Mesendoderm (in vitro differentiated cells): ENCODE measurements at regions not wholly inside any gene's neighbourhood (a gene's known extent, or its start where the extent isn't known, plus 50 kb on each side); places are given as distances from the start of the nearest gene placed in this dataset.

Source experiments
- DNase-seq: peaks from one replicate; pipeline ENCODE4 v3.0.0; 2013
- H2AK5ac ChIP-seq: 2 replicates; pipeline ENCODE4 v1.6.1; 2013; ENCODE audit warnings: low read length, inconsistent platforms
- H2BK120ac ChIP-seq: 2 replicates; pipeline ENCODE4 v1.6.1; 2013; ENCODE audit warnings: low read depth, mild to moderate bottlenecking, low read length, moderate library complexity, mixed read lengths
- H2BK15ac ChIP-seq: replicated peaks from 2 replicates; pipeline ENCODE4 v1.6.1; 2013; ENCODE audit warnings: low read depth, mild to moderate bottlenecking, moderate library complexity
- H2BK5ac ChIP-seq: 2 replicates; pipeline ENCODE4 v1.6.1; 2013; ENCODE audit warnings: low read length, inconsistent platforms
- H3K18ac ChIP-seq: 2 replicates; pipeline ENCODE4 v1.6.1; 2013; ENCODE audit warnings: mild to moderate bottlenecking, low read length, mixed read lengths
- H3K23ac ChIP-seq: one replicate; pipeline ENCODE4 v1.6.1; 2013; ENCODE audit warnings: low read length
- H3K27ac ChIP-seq: 2 replicates; pipeline ENCODE4 v1.5.1; 2013; ENCODE audit warnings: low read depth, mild to moderate bottlenecking, inconsistent platforms, low read length, moderate library complexity
- H3K27me3 ChIP-seq: 2 replicates; pipeline ENCODE4 v1.6.1; 2013; ENCODE audit warnings: low read length, control low read depth, mild to moderate bottlenecking, inconsistent platforms; ENCODE audit not compliant: insufficient read depth, poor library complexity
- H3K36me3 ChIP-seq: 2 replicates; pipeline ENCODE4 v1.6.1; 2013; ENCODE audit warnings: low read length, inconsistent platforms; ENCODE audit not compliant: control insufficient read depth, insufficient read depth
- H3K4ac ChIP-seq: one replicate; pipeline ENCODE4 v1.6.1; 2013; ENCODE audit warnings: low read depth, mild to moderate bottlenecking, low read length, moderate library complexity
- H3K4me1 ChIP-seq: 2 replicates; pipeline ENCODE4 v1.6.1; 2013; ENCODE audit warnings: low read depth, low read length, inconsistent platforms; ENCODE audit not compliant: control insufficient read depth
- H3K4me2 ChIP-seq: 2 replicates; pipeline ENCODE4 v1.6.1; 2013; ENCODE audit warnings: low read length
- H3K4me3 ChIP-seq: 2 replicates; pipeline ENCODE4 v1.5.1; 2013; ENCODE audit warnings: mild to moderate bottlenecking, low read length
- H3K56ac ChIP-seq: one replicate; pipeline ENCODE4 v1.6.1; 2013; ENCODE audit warnings: low read length
- H3K79me1 ChIP-seq: 2 replicates; pipeline ENCODE4 v1.6.1; 2013; ENCODE audit warnings: low read length, inconsistent platforms
- H3K79me2 ChIP-seq: 2 replicates; pipeline ENCODE4 v1.6.1; 2013; ENCODE audit warnings: mild to moderate bottlenecking, low read length; ENCODE audit not compliant: control insufficient read depth, insufficient read depth
- H3K9ac ChIP-seq: 2 replicates; pipeline ENCODE4 v1.6.1; 2013; ENCODE audit warnings: low read length, inconsistent platforms
- H4K5ac ChIP-seq: one replicate; pipeline ENCODE4 v1.6.1; 2013; ENCODE audit warnings: low read length
- H4K8ac ChIP-seq: one replicate; pipeline ENCODE4 v1.6.1; 2013; ENCODE audit warnings: low read depth, mild to moderate bottlenecking, control low read depth, low read length, moderate library complexity
- WGBS: extraction: QIAGEN DNeasy Blood & Tissue Kit; methylation state at CpG from one replicate; pipeline ENCODE4 v1.1.7; 2013; ENCODE audit warnings: low lambda C conversion rate, missing lambda C conversion rate; ENCODE audit not compliant: insufficient coverage; ENCODE audit errors: extremely low coverage; 5-methylcytosine and 5-hydroxymethylcytosine counted together

DNA sequence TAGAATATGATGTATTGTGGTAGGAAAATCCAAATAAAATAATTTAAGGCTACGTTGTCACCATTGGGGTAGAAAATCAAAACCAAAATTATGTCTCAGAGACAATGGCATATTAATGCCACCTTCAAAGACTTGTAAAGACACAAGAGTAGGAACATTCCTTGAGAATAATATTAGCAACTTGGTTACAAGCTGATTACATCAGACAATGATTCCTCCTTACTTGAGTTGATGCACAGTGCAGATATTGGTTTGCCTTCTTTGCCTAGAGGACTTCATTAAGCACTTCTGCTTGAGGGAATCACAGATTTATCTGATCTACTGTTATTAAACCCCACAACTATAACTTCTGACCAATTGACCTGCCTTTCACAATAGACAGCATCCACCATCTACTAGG, 500.2 kb downstream of the CDH9 start:
- no peaks in the 10 kb centered on the region for H3K79me1 ChIP-seq
- no peaks in the 10 kb centered on the region for H3K79me2 ChIP-seq
- H3K18ac ChIP-seq, result no peak overlapping the region
- H3K4me3 ChIP-seq, result no peak overlapping the region
- no peak overlapping the region for H2AK5ac ChIP-seq
- no peak overlapping the region for H4K8ac ChIP-seq
- H3K4me1 ChIP-seq, result no peaks in the 10 kb centered on the region
- no peak overlapping the region for H3K4me2 ChIP-seq
- DNase-seq, result no peak
- no peak overlapping the region for H2BK120ac ChIP-seq
- no peak overlapping the region for H3K27ac ChIP-seq
- no peak overlapping the region for H4K5ac ChIP-seq
- no peak overlapping the region for H3K4ac ChIP-seq
- H3K23ac ChIP-seq, result no peak overlapping the region
- no peaks in the 10 kb centered on the region for H3K27me3 ChIP-seq
- no CpG with 5 or more reads among the region's 1 CpG for WGBS
- no peak overlapping the region for H3K56ac ChIP-seq
- H2BK15ac ChIP-seq, result no peak overlapping the region
- H3K9ac ChIP-seq, result no peak overlapping the region
- H2BK5ac ChIP-seq, result no peak overlapping the region
- no peaks in the 10 kb centered on the region for H3K36me3 ChIP-seq

DNA sequence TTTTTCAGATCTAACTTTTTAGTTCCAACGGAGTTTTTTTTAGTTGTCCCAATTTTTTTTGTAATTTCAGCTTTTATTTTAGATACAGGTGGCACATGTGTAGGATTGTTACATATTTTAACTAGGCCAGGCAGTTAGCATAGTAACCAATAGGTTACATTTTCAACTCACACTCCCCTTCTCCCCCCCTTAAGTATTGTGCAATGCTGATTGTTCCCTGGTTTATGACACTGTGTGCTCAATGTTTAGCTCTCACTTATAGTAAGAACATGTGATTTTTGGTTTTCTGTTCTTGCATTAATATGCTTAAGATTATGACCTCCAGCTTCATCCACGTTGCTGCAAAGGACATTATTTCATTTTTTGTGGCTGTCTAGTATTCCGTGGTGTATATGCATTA, 503.2 kb downstream of the CDH9 start:
- Histone ChIP-seq H3K4me1 (no peaks in the 10 kb centered on the region), H2BK15ac (no peak overlapping the region), H2AK5ac (no peak overlapping the region), H3K9ac (no peak overlapping the region), H2BK5ac (no peak overlapping the region), H3K36me3 (no peaks in the 10 kb centered on the region), H3K4me3 (no peak overlapping the region), H3K23ac (no peak overlapping the region), H3K4ac (no peak overlapping the region), H2BK120ac (no peak overlapping the region), H3K79me2 (no peaks in the 10 kb centered on the region), H4K8ac (no peak overlapping the region), H4K5ac (no peak overlapping the region), H3K79me1 (no peaks in the 10 kb centered on the region), H3K56ac (no peak overlapping the region), H3K27me3 (no peaks in the 10 kb centered on the region), H3K27ac (no peak overlapping the region), H3K18ac (no peak overlapping the region), H3K4me2 (no peak overlapping the region)
- no CpG with 5 or more reads among the region's 3 CpGs for WGBS
- DNase-seq, result no peak

DNA sequence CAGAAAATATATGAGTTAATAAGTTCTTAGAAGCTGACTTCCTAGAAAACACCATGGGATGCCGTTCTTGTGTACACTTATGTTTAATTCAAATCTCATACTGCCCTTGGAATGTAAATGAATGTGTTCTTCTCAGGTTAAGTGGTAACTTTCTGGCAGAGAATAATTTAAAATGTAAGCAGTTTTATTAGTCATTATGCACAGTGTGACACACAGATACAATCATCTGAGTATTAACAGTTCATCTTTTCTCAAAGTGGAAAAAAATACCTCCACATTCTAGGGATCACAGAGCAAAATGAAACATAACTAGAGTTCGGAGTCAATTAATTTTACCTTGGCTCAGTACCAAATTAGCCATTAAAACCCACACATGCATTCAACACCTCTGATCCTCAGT, 508.1 kb downstream of the CDH9 start:
- no CpG with 5 or more reads among the region's 2 CpGs for WGBS
- no peak overlapping the region for H2BK120ac ChIP-seq

GRCh38 chr5:26519245-26519644, 519.1 kb downstream of the CDH9 start:
- Histone ChIP-seq H3K4me2 (no peak overlapping the region), H4K8ac (no peak overlapping the region), H3K27ac (no peak overlapping the region), H3K56ac (no peak overlapping the region), H2BK15ac (no peak overlapping the region), H3K27me3 (no peaks in the 10 kb centered on the region), H3K4me3 (no peak overlapping the region), H2BK5ac (no peak overlapping the region), H3K23ac (no peak overlapping the region), H3K9ac (no peak overlapping the region), H3K18ac (no peak overlapping the region), H3K79me2 (no peaks in the 10 kb centered on the region), H2BK120ac (no peak overlapping the region), H3K36me3 (no peaks in the 10 kb centered on the region), H3K4me1 (no peaks in the 10 kb centered on the region), H3K79me1 (no peaks in the 10 kb centered on the region), H4K5ac (no peak overlapping the region), H3K4ac (no peak overlapping the region), H2AK5ac (no peak overlapping the region)
- WGBS, result no CpG with 5 or more reads among the region's 3 CpGs
- DNase-seq, result no peak

More for the DNA sequence above, 508.1 kb downstream of the CDH9 start:
- Histone ChIP-seq H4K5ac (no peak overlapping the region), H3K27me3 (no peaks in the 10 kb centered on the region), H3K27ac (no peak overlapping the region), H3K36me3 (no peaks in the 10 kb centered on the region), H3K79me2 (no peaks in the 10 kb centered on the region), H3K23ac (no peak overlapping the region), H3K56ac (no peak overlapping the region), H3K4me3 (no peak overlapping the region), H3K79me1 (no peaks in the 10 kb centered on the region), H3K18ac (no peak overlapping the region), H3K4me1 (no peaks in the 10 kb centered on the region), H3K4me2 (no peak overlapping the region), H3K4ac (no peak overlapping the region), H3K9ac (no peak overlapping the region), H2BK15ac (no peak overlapping the region), H2BK5ac (no peak overlapping the region), H4K8ac (no peak overlapping the region), H2AK5ac (no peak overlapping the region)
- no peak for DNase-seq

- Histone ChIP-seq H3K27me3 (no peaks in the 10 kb centered on the region), H2AK5ac (no peak overlapping the region), H3K18ac (no peak overlapping the region), H4K8ac (no peak overlapping the region), H3K56ac (no peak overlapping the region), H3K79me2 (no peaks in the 10 kb centered on the region), H3K4me2 (no peak overlapping the region), H3K23ac (no peak overlapping the region), H3K9ac (no peak overlapping the region), H3K27ac (no peak overlapping the region), H3K36me3 (no peaks in the 10 kb centered on the region), H4K5ac (no peak overlapping the region), H3K4ac (no peak overlapping the region), H3K4me3 (no peak overlapping the region), H3K79me1 (no peaks in the 10 kb centered on the region), H2BK120ac (no peak overlapping the region), H2BK5ac (no peak overlapping the region), H2BK15ac (no peak overlapping the region), H3K4me1 (no peaks in the 10 kb centered on the region)
- 100% methylated on average over 1 of the region's 5 CpGs for WGBS
- DNase-seq, result no peak
These were observed 520.3 kb downstream of the CDH9 start for GRCh38 chr5:26518065-26518464.

GRCh38 chr5:26498972-26499371, 539.4 kb downstream of the CDH9 start:
- no peaks in the 10 kb centered on the region for H3K36me3 ChIP-seq
- H3K27ac ChIP-seq, result no peak overlapping the region
- H2BK15ac ChIP-seq, result no peak overlapping the region
- DNase-seq, result no peak
- no peak overlapping the region for H4K8ac ChIP-seq
- H3K27me3 ChIP-seq, result no peaks in the 10 kb centered on the region
- no CpG with 5 or more reads among the region's 5 CpGs for WGBS
- H3K4me1 ChIP-seq, result no peaks in the 10 kb centered on the region
- no peaks in the 10 kb centered on the region for H3K79me1 ChIP-seq
- H3K9ac ChIP-seq, result no peak overlapping the region
- H3K4me3 ChIP-seq, result no peak overlapping the region
- H3K4me2 ChIP-seq, result no peak overlapping the region
- H3K56ac ChIP-seq, result no peak overlapping the region
- no peak overlapping the region for H2BK120ac ChIP-seq
- no peak overlapping the region for H3K23ac ChIP-seq
- no peak overlapping the region for H2BK5ac ChIP-seq
- no peak overlapping the region for H3K18ac ChIP-seq
- no peaks in the 10 kb centered on the region for H3K79me2 ChIP-seq
- no peak overlapping the region for H2AK5ac ChIP-seq
- no peak overlapping the region for H4K5ac ChIP-seq
- no peak overlapping the region for H3K4ac ChIP-seq
